ENCODE measurements at regions not wholly inside any gene's neighbourhood (a gene's known extent, or its start where the extent isn't known, plus 50 kb on each side); places are given as distances from the start of the nearest gene placed in this dataset.

DNA sequence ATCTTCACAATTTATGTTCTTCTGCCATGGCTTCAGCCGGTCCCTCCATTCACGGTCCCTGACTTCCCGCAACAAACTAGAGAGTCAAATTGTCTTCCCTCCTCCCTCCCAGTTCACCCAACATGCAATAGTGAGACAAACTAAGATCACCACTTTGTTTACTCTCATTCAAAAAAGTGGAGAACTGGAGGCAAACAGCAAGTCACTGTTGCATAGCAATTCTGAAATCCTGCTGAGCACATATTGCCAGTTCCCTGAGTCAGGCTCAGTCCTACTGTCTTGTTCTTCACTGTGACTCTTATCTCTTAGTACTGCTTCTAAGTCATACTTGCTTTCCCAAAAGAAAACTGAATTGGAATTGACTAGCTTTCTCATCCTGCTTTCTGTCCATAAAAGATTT is 287.2 kb upstream of the SASH1 start:
- Histone ChIP-seq H3K27ac (ENCODE audit: low read depth in 1 of 2, low read length in 2 of 2) (no peak overlapping the region), H3K4me3 (replicated peaks in 1 of 3; ENCODE audit: low read depth in 2 of 3, low read length in 3 of 3) (no peak overlapping the region), H4K20me1 (ENCODE audit: insufficient read depth, low read length) (no peaks in the 10 kb centered on the region), H3K9me3 (replicated peaks in 1 of 2; ENCODE audit: control insufficient read depth in 1 of 2, insufficient read depth in 1 of 2, low read length in 2 of 2) (peaks cover 18 to 22% of the 10 kb centered on the region in 2 donors), H2AFZ (ENCODE audit: insufficient read depth, low read depth, low read length, poor library complexity, severe bottlenecking) (no peak overlapping the region), H3K27me3 (ENCODE audit: control insufficient read depth in 2 of 2, insufficient read depth in 2 of 2, low read length in 2 of 2) (no peaks in the 10 kb centered on the region), H3K4me2 (replicated peaks; ENCODE audit: extremely low read depth, low read length, poor library complexity, severe bottlenecking) (no peak overlapping the region), H3K4me1 (ENCODE audit: control insufficient read depth in 1 of 2, insufficient read depth in 2 of 2, low read length in 2 of 2) (no peaks in the 10 kb centered on the region), H3K36me3 (replicated peaks in 1 of 2; ENCODE audit: control insufficient read depth in 1 of 2, insufficient read depth in 2 of 2, low read length in 2 of 2) (no peaks in the 10 kb centered on the region), H3K79me2 (ENCODE audit: insufficient read depth, low read length) (no peaks in the 10 kb centered on the region), H3K9ac (ENCODE audit: insufficient read depth, low read length, poor library complexity, severe bottlenecking) (no peak overlapping the region)
- intact Hi-C loops (cut with micrococcal nuclease), result no loop called here
- Mint-ChIP-seq H3K36me3 (no peaks in the 10 kb centered on the region), H3K27me3 (ENCODE audit: low read depth in 3 of 3) (no peaks in the 10 kb centered on the region), H3K9me3 (peaks cover 8 to 27% (median 18%) of the 10 kb centered on the region in 7 donors), H3K4me3 (no peak overlapping the region), H3K27ac (no peak overlapping the region), H3K4me1 (no peaks in the 10 kb centered on the region)
- WGBS (ENCODE audit: insufficient coverage), result 48% methylated on average over 3 of the region's 3 CpGs
- no peak for DNase-seq
- TF ChIP-seq, protein P1, sequence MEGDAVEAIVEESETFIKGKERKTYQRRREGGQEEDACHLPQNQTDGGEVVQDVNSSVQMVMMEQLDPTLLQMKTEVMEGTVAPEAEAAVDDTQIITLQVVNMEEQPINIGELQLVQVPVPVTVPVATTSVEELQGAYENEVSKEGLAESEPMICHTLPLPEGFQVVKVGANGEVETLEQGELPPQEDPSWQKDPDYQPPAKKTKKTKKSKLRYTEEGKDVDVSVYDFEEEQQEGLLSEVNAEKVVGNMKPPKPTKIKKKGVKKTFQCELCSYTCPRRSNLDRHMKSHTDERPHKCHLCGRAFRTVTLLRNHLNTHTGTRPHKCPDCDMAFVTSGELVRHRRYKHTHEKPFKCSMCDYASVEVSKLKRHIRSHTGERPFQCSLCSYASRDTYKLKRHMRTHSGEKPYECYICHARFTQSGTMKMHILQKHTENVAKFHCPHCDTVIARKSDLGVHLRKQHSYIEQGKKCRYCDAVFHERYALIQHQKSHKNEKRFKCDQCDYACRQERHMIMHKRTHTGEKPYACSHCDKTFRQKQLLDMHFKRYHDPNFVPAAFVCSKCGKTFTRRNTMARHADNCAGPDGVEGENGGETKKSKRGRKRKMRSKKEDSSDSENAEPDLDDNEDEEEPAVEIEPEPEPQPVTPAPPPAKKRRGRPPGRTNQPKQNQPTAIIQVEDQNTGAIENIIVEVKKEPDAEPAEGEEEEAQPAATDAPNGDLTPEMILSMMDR (IDR thresholded peaks at IDR 0.05), result no peak

DNA sequence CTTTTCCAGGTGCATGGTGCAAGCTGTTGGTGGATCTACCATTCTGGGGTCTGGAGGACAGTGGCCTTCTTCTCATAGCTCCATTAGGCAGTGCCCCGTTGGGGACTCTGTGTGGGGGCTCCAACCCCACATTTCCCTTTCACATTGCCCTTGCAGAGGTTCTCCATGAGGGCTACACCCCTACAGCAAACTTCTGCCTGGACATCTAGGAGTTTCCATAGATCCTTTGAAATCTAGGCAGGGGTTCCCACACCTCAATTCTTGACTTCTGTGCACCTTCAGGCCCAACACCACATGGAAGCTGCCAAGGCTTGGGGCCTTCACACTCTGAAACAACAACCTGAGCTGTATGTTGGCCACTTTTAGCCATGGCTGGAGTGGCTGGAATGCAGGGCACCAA is 282.8 kb upstream of the SASH1 start:
- H3K27me3 Mint-ChIP-seq (ENCODE audit: low read depth in 3 of 3), result peaks cover 0 to 1% (median 0%) of the 10 kb centered on the region in 3 donors
- peaks cover 13 to 40% (median 31%) of the 10 kb centered on the region in 7 donors for H3K9me3 Mint-ChIP-seq
- Histone ChIP-seq H3K4me1 (ENCODE audit: control insufficient read depth in 1 of 2, insufficient read depth in 2 of 2, low read length in 2 of 2) (no peaks in the 10 kb centered on the region), H2AFZ (ENCODE audit: insufficient read depth, low read depth, low read length, poor library complexity, severe bottlenecking) (no peak overlapping the region), H3K79me2 (ENCODE audit: insufficient read depth, low read length) (no peaks in the 10 kb centered on the region), H4K20me1 (ENCODE audit: insufficient read depth, low read length) (no peaks in the 10 kb centered on the region), H3K36me3 (replicated peaks in 1 of 2; ENCODE audit: control insufficient read depth in 1 of 2, insufficient read depth in 2 of 2, low read length in 2 of 2) (no peaks in the 10 kb centered on the region), H3K27me3 (ENCODE audit: control insufficient read depth in 2 of 2, insufficient read depth in 2 of 2, low read length in 2 of 2) (no peaks in the 10 kb centered on the region), H3K9me3 (replicated peaks in 1 of 2; ENCODE audit: control insufficient read depth in 1 of 2, insufficient read depth in 1 of 2, low read length in 2 of 2) (peaks cover 28 to 35% of the 10 kb centered on the region in 2 donors), H3K27ac (ENCODE audit: low read depth in 1 of 2, low read length in 2 of 2) (no peak overlapping the region), H3K9ac (ENCODE audit: insufficient read depth, low read length, poor library complexity, severe bottlenecking) (no peak overlapping the region), H3K4me2 (replicated peaks; ENCODE audit: extremely low read depth, low read length, poor library complexity, severe bottlenecking) (no peak overlapping the region), H3K4me3 (replicated peaks in 1 of 3; ENCODE audit: low read depth in 2 of 3, low read length in 3 of 3) (no peak overlapping the region)
- DNase-seq, result no peak
- H3K4me1 Mint-ChIP-seq, result no peaks in the 10 kb centered on the region
- no peak overlapping the region for H3K4me3 Mint-ChIP-seq
- WGBS (ENCODE audit: insufficient coverage), result 100% methylated on average over 1 of the region's 1 CpG
- TF ChIP-seq, protein P1 (IDR thresholded peaks at IDR 0.05), result no peak
- no peak overlapping the region for H3K27ac Mint-ChIP-seq
- intact Hi-C loops (cut with micrococcal nuclease), result no loop called here
- no peaks in the 10 kb centered on the region for H3K36me3 Mint-ChIP-seq
